ENCODE measurements at regions not wholly inside any gene's neighbourhood (a gene's known extent, or its start where the extent isn't known, plus 50 kb on each side); places are given as distances from the start of the nearest gene placed in this dataset.

GRCh38 chr12:132433641-132434395 is 56.1 kb upstream of the FBRSL1 start:
- Histone ChIP-seq H4K5ac (ENCODE audit: insufficient read length, low read depth, low read length) (no peak overlapping the region), H2BK120ac (ENCODE audit: low read depth, low read length, poor library complexity, severe bottlenecking) (no peak overlapping the region), H4K91ac (ENCODE audit: insufficient read length, low read depth, low read length) (no peak overlapping the region), H3K79me1 (ENCODE audit: insufficient read depth, low read depth, low read length, poor library complexity, severe bottlenecking) (no peaks in the 10 kb centered on the region), H3K9me3 (ENCODE audit: control insufficient read depth, low read depth, low read length) (no peaks in the 10 kb centered on the region), H4K20me1 (ENCODE audit: control insufficient read depth, insufficient read depth, insufficient read length) (peaks cover 4% of the 10 kb centered on the region), H3K14ac (ENCODE audit: insufficient read depth, low read length) (no peak overlapping the region), H3K79me2 (ENCODE audit: insufficient read depth, low read length) (no peaks in the 10 kb centered on the region), H3K23ac (ENCODE audit: insufficient read length, low read depth, low read length) (no peak overlapping the region), H3K27ac (ENCODE audit: insufficient read length, low read depth, low read length) (no peak overlapping the region), H2BK15ac (ENCODE audit: low read depth, low read length) (no peak overlapping the region), H3K23me2 (ENCODE audit: insufficient read length, low read depth, low read length, poor library complexity, severe bottlenecking) (no peaks in the 10 kb centered on the region), H3K27me3 (ENCODE audit: insufficient read depth, low read length) (peaks cover 12% of the 10 kb centered on the region; the same call in 1 of the 2 replicates), H3K4me2 (ENCODE audit: insufficient read depth, insufficient read length, low read length) (no peak overlapping the region), H3K4me1 (ENCODE audit: insufficient read depth, low read length) (peaks cover under 1% of the 10 kb centered on the region; the same call in 1 of the 2 replicates), H3K4ac (ENCODE audit: low read depth, low read length) (no peak overlapping the region), H3T11ph (ENCODE audit: low read length) (no peak overlapping the region), H2BK12ac (ENCODE audit: insufficient read length, low read depth, low read length) (no peak overlapping the region), H2BK5ac (ENCODE audit: insufficient read length, low read length) (no peak overlapping the region), H2AFZ (ENCODE audit: low read length) (no peak overlapping the region), H2AK5ac (ENCODE audit: insufficient read length, low read length) (no peak overlapping the region), H2BK20ac (ENCODE audit: low read depth, low read length, poor library complexity, severe bottlenecking) (no peak overlapping the region), H3K56ac (ENCODE audit: insufficient read length, low read depth, low read length) (no peak overlapping the region), H4K8ac (replicated peaks; ENCODE audit: insufficient read length, low read depth, low read length) (no peak overlapping the region), H3K18ac (ENCODE audit: insufficient read length, low read depth, low read length) (no peak overlapping the region), H3K9ac (ENCODE audit: extremely low read depth, insufficient read length, low read length) (no peak overlapping the region)
- DNase-seq, result no peak
- Mint-ChIP-seq H3K27ac (no peak overlapping the region), H3K9me3 (peaks cover 12 to 20% of the 10 kb centered on the region in 2 experiments), H3K4me3 (no peak overlapping the region), H3K36me3 (ENCODE audit: insufficient read depth in 1 of 3, low read depth in 3 of 3) (peaks cover 5 to 22% (median 7%) of the 10 kb centered on the region in 3 experiments), H3K4me1 (peaks cover 20 to 32% of the 10 kb centered on the region in 2 experiments), H3K27me3 (ENCODE audit: low read depth) (peaks cover 89% of the 10 kb centered on the region)
- TF ChIP-seq CTCF (conservative IDR thresholded peaks at IDR 0.05), result no peak
- WGBS (ENCODE audit: extremely low coverage, insufficient read length, low lambda C conversion rate), result no CpG with 5 or more reads among the region's 35 CpGs
